ENCODE measurements at regions not wholly inside any gene's neighbourhood (a gene's known extent, or its start where the extent isn't known, plus 50 kb on each side); places are given as distances from the start of the nearest gene placed in this dataset.

DNA sequence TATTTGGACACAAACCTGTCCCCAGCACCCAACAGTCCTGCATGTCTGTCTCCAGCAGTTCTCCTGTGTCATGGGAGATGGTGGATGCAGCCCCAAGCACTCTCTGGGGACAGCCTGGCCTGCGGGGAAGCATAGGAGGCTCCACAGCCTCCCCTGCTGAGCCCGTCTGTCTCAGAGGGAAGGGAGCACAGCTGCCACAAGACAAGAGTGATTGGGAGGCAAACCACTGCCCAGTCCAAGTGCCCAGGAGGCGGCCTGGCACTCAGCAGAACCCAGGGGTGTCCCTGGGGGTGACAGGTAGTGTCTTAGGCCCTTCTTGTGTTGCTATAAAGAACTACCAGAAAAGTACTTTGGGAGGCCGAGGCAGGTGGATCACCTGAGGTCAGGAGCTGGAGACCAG is 211.2 kb upstream of the MYT1L start:
- no peaks in the 10 kb centered on the region; a peak in 1 of 7 replicates for H3K4me1 ChIP-seq (replicated peaks in 1 of 4; ENCODE audit: control insufficient read depth in 3 of 4, insufficient read depth in 4 of 4, low read length in 3 of 4)
- no peak overlapping the region for H2BK15ac ChIP-seq (ENCODE audit: low read length)
- no peak overlapping the region for H2BK20ac ChIP-seq (ENCODE audit: low read length)
- no peak overlapping the region for H3K23ac ChIP-seq (ENCODE audit: insufficient read length)
- 95% methylated on average over 4 of the region's 4 CpGs; no CpG with 5 or more reads in 1 of the 2 experiments for WGBS, 2 experiments (ENCODE audit: extremely low coverage in 1 of 2, insufficient coverage in 1 of 2, insufficient read length in 1 of 2, insufficient replicate concordance in 2 of 2, low coverage in 1 of 2, low lambda C conversion rate in 2 of 2, missing lambda C conversion rate in 1 of 2)
- no peak overlapping the region for H3K4ac ChIP-seq (replicated peaks; ENCODE audit: insufficient read length, low read depth, low read length)
- no peaks in the 10 kb centered on the region for H3K36me3 ChIP-seq (ENCODE audit: control insufficient read depth in 2 of 4, insufficient read depth in 4 of 4, low read length in 3 of 4)
- H3K9ac ChIP-seq (replicated peaks in 1 of 4; ENCODE audit: extremely low read depth in 1 of 4, low read depth in 3 of 4, low read length in 3 of 4), result no peak overlapping the region
- H3K14ac ChIP-seq (ENCODE audit: insufficient read length), result no peak overlapping the region
- POLR2A ChIA-PET (ENCODE audit: partially characterized antibody), result no interaction called here
- H2BK12ac ChIP-seq (ENCODE audit: low read depth, low read length), result no peak overlapping the region
- H3K27ac ChIP-seq (ENCODE audit: low read depth, low read length), result no peak overlapping the region
- H3K27me3 ChIP-seq (replicated peaks in 1 of 4; ENCODE audit: control insufficient read depth in 3 of 4, extremely low read depth in 1 of 4, insufficient read depth in 3 of 4, low read length in 3 of 4), result no peaks in the 10 kb centered on the region; a peak in 2 of 7 replicates
- no peak overlapping the region for H4K5ac ChIP-seq (ENCODE audit: insufficient read length, low read depth, low read length)
- CTCF ChIA-PET (ENCODE audit: partially characterized antibody), result interaction anchor here (0.7 to 1.4 kb wide), 4 partner anchors 13 to 96 kb away, joined by 3 to 4 read pairs (median 3); no protein-coding TSS in a partner anchor
- H2AFZ ChIP-seq (ENCODE audit: low read length), result no peak overlapping the region
- H3K79me1 ChIP-seq (ENCODE audit: low read depth, low read length), result no peaks in the 10 kb centered on the region
- H3K9me3 ChIP-seq (ENCODE audit: insufficient read depth in 2 of 2, low read depth in 1 of 2, low read length in 1 of 2), result no peaks in the 10 kb centered on the region; a peak in 1 of 4 replicates
- DNase-seq (ENCODE audit: low read depth in 1 of 2, low spot score in 2 of 2) (no peak), FAIRE-seq (no peak)
- no peak overlapping the region for H3K56ac ChIP-seq (replicated peaks; ENCODE audit: insufficient read length, low read depth, low read length)
- no peak overlapping the region for H2AK5ac ChIP-seq (ENCODE audit: low read depth, low read length)
- no peaks in the 10 kb centered on the region for H4K20me1 ChIP-seq (replicated peaks in 1 of 2; ENCODE audit: control insufficient read depth in 1 of 2, insufficient read depth in 2 of 2, low read length in 2 of 2)
- H4K91ac ChIP-seq (replicated peaks; ENCODE audit: insufficient read length, low read length), result no peak overlapping the region
- H3K4me3 ChIP-seq (ENCODE audit: extremely low read depth in 1 of 4, insufficient read depth in 2 of 4, low read depth in 3 of 4, low read length in 4 of 4), result no peak overlapping the region
- no peaks in the 10 kb centered on the region; the same call in 1 of the 2 replicates for H3K23me2 ChIP-seq (ENCODE audit: low read depth, low read length)
- H2BK120ac ChIP-seq (replicated peaks; ENCODE audit: low read depth, low read length), result no peak overlapping the region
- no peaks in the 10 kb centered on the region for H3K79me2 ChIP-seq (ENCODE audit: control insufficient read depth in 1 of 2, insufficient read depth in 2 of 2, low read length in 2 of 2)
- no peak overlapping the region for H2BK5ac ChIP-seq (ENCODE audit: low read depth, low read length)
- H3K18ac ChIP-seq (ENCODE audit: extremely low read depth, low read length), result no peak overlapping the region
- H3K4me2 ChIP-seq (ENCODE audit: insufficient read depth in 1 of 2, low read depth in 2 of 2, low read length in 2 of 2), result no peak overlapping the region
- H4K8ac ChIP-seq (ENCODE audit: extremely low read depth, insufficient read depth, low read length), result no peak overlapping the region
- TF ChIP-seq HDAC6 (IDR thresholded peaks at IDR 0.05; ENCODE audit: low read depth, low read length) (no peak), SIN3A (conservative IDR thresholded peaks at IDR 0.05 in 1 of 2, IDR thresholded peaks at IDR 0.05 in 1 of 2; ENCODE audit: low read depth in 1 of 2, low read length in 2 of 2) (no peak), RFX5 (IDR thresholded peaks at IDR 0.05; ENCODE audit: borderline replicate concordance, low read depth, low read length) (no peak), FOSL1 (IDR thresholded peaks at IDR 0.05; ENCODE audit: insufficient read depth, low read depth, low read length) (no peak), CBX8 (IDR thresholded peaks at IDR 0.05; ENCODE audit: borderline replicate concordance, low read depth, low read length) (no peak), CREB1 (IDR thresholded peaks at IDR 0.05) (no peak), YY1 (IDR thresholded peaks at IDR 0.05; ENCODE audit: low read depth, low read length) (no peak), NRF1 (IDR thresholded peaks at IDR 0.05; ENCODE audit: low read depth, low read length) (no peak), RXRA (IDR thresholded peaks at IDR 0.05; ENCODE audit: insufficient read depth, low read depth, low read length) (no peak), JUN (IDR thresholded peaks at IDR 0.05; ENCODE audit: low read depth, low read length) (no peak), RAD21 (IDR thresholded peaks at IDR 0.05 in 1 of 2, conservative IDR thresholded peaks at IDR 0.05 in 1 of 2; ENCODE audit: low read depth in 2 of 2, low read length in 2 of 2) (no peak), TCF12 (IDR thresholded peaks at IDR 0.05; ENCODE audit: low read depth, low read length) (no peak), BCL11A (IDR thresholded peaks at IDR 0.05; ENCODE audit: low read depth in 2 of 2, low read length in 2 of 2) (no peak)

All from H1 (cell line).